ENCODE measurements at regions not wholly inside any gene's neighbourhood (a gene's known extent, or its start where the extent isn't known, plus 50 kb on each side); places are given as distances from the start of the nearest gene placed in this dataset.

DNA sequence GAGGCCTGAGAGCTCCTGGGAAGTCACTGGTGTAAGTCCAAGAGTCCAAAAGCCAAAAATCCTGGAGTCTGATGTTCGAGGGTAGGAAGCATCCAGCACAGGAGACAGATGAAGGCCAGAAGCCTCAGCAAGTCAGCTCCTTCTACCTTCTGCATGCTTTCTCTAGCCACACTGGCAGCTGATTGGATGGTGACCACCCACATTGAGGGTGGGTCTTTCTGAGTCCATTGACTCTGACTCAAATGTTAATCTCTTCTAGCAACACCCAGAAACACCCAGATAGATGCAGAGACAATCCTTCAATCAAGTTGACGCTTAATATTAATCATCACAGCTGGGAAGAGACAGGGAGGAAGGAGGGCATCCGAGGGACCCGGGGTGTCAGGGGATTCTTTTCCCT lies 305.8 kb downstream of the AACS start:
- TF ChIP-seq EZH2 (IDR thresholded peaks at IDR 0.05; ENCODE audit: insufficient read depth, poor library complexity, severe bottlenecking) (no peak), EZH2phosphoT487 (IDR thresholded peaks at IDR 0.05; ENCODE audit: insufficient read depth, low read depth) (no peak)

Data from GM23248 (cell line).